HG02885 (cell line): ENCODE measurements at regions not wholly inside any gene's neighbourhood (a gene's known extent, or its start where the extent isn't known, plus 50 kb on each side); places are given as distances from the start of the nearest gene placed in this dataset.

Experiments
- ATAC-seq: cut with Tn5 transposase; IDR thresholded peaks from one replicate; pipeline ENCODE4 v1.9.1; 2021; ENCODE audit warnings: mild to moderate bottlenecking; ENCODE audit not compliant: unreplicated experiment, poor library complexity

GRCh38 chr6:21840428-21840827 lies 246.9 kb downstream of the SOX4 start:
- no peak for ATAC-seq

GRCh38 chr6:21842875-21843645 lies 249.5 kb downstream of the SOX4 start:
- no peak for ATAC-seq

DNA sequence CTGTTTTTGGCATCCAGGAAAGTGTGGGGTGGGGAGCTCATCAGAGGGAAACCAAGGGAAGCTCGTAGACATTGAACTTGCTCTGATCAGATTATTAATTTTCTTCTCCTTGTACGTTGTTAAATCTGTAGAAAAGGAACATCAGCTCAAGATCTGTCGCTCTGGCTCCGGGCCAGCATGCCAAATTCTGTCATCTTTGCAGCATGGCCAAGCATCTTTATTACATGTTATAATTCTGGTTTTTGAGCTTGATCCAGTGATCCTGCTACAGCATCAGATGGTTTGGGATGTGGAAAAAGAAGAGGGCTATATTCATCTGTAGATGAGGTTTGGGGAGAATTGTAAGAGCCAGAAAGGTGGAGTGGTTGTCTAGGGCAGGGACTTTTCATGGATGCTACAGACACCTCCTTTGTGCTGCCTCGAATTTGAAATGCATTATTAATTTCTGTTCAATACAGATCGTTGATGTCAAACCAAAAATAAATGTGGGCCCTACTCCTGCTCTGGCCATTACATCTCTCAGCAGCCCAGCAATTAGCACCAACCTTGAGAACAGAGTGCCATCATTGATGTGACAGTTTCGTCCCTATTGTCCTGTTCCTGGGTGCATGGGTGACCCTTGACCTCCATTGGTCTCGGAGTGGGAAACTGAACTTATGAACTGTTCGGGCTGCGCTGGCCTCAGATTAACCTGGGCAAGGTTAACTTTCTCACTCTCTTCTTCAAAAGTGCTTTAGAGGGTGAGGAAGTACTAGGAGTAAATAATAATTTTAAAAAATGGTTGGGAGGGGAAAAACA lies 250.8 kb downstream of the SOX4 start:
- no peak for ATAC-seq

GRCh38 chr6:21845018-21845417 lies 251.5 kb downstream of the SOX4 start:
- no peak for ATAC-seq

GRCh38 chr6:21845439-21846140 lies 252.0 kb downstream of the SOX4 start:
- no peak for ATAC-seq

- ATAC-seq = no peak
Observed at GRCh38 chr6:21846541-21847451, 253.2 kb downstream of the SOX4 start.

GRCh38 chr6:21847711-21848480 lies 254.3 kb downstream of the SOX4 start:
- no peak for ATAC-seq

DNA sequence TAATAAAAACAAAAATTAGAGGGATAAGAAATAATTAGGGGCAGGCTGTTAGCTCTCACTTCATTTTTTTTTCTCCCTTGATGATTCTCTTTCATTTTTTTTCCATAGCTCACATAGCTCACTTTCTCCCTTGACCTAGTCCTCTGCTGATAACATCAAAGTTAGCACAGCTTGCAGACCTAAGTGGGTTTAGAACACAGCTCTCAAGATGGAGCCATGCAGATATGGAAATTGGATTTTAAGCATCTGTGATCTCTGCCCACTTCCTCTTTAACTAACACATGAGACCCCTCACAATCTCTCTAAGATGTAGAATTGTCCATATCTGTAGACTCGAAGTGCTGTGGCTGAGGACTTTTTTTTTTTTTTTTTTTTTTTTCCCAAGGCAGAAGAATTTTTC lies 257.1 kb downstream of the SOX4 start:
- ATAC-seq = no peak

DNA sequence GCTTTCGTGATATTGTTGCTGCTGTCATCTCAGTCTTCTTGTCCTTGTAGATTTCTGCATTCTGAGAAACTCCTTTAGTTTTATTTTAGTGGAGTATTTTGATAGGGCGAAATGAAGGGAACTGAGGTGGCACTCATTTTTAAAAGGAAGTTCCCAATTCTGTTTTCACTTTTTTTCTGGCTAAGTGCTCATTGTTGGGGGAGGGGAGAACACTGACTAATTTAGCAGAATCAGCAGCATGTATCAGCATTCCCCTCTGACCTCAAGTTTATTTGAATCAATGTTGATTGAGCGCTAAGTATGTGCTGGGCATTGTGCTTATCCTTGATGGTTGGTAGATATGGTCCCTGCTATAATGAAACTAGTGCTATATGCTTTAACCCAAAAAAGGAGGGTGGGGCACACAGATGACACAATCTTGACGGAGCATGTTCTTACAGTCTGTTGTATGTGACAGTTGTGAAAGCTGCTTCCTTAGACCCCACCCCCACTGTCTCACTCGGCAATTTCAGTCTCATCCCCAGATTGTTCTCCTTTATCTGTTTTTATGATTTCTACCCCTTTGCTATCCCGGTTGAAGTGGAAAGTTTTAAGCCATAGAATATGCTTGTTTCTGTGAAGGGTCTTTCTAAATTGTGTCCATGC lies 262.4 kb downstream of the SOX4 start:
- no peak for ATAC-seq

DNA sequence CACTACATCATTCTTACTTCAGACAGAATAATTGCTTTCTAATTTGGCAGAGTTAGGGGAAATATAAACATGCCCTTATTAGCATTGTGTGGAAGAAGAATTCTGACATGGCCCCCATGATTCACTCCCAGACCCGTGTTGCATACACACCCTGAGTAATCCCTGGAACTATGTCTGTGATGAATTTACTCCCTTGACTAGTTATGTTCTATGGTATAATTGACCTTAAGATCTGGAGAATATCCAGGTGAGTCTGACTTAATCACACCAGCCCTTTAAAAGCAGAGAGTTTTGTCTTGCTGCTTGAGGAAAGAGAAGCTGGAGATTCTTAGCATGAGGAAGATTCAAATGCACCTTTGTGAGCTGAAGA lies 262.9 kb downstream of the SOX4 start:
- ATAC-seq = no peak

DNA sequence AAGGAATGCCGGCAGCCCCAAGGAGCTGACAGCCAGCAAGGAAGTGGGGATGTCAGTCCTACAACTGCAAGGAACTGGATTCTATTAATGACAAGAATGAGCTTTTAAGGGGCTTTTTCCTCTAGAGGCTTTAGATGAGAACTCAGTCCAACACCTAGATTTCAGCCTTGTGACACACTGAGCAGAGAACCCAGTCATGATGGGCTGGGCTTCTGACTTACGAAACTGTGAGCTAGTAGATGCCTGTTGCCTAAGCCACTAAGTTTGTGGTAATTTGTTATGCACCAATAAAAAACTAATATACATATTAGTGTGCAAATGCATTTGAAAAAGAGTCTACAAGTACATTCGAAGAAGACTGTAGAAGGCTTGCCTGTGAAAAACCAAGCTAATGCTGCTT lies 263.3 kb downstream of the SOX4 start:
- no peak for ATAC-seq

GRCh38 chr6:21858076-21858475 lies 264.5 kb downstream of the SOX4 start:
- ATAC-seq = no peak

- ATAC-seq = no peak
Observed at GRCh38 chr6:21859193-21859735, 265.7 kb downstream of the SOX4 start.

- no peak for ATAC-seq
Observed at GRCh38 chr6:21861942-21862341, 268.4 kb downstream of the SOX4 start.

- ATAC-seq = no peak
Observed at GRCh38 chr6:21864206-21864605, 270.7 kb downstream of the SOX4 start.

GRCh38 chr6:21868226-21868625 lies 274.7 kb downstream of the SOX4 start:
- no peak for ATAC-seq

DNA sequence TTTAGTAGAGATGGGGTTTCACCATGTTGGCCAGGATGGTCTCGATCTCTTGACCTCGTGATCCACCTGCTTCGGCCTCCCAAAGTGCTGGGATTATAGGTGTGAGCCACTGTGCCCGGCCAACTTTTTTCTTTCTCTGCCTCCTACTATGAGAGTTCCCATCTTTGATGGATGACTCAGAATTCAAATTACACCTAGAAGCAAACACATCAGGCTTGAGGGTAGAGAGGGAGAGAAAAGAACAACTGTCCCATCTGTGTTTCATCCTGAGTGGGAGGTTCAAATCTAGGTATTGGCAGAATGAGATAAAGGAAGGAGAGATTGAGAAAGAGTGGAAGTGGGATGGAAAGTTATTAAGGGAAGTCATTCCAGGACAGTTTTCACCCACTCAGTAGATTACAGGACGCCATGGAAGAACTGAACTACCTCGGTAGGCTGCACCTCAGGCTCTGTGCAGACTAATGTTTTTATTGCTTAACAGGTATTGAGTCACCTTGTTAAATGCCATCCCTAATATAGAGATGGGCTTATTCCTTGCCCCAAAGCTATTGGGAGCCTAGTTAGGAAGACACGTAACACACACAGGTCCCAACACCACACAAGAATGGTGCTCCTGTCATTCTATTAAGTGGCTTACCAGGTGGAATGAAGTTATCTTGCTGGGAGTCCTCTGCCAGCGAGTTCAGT lies 275.7 kb downstream of the SOX4 start:
- no peak for ATAC-seq

- ATAC-seq = no peak
Observed at GRCh38 chr6:21870076-21870730, 276.7 kb downstream of the SOX4 start.
